ENCODE measurements at regions not wholly inside any gene's neighbourhood (a gene's known extent, or its start where the extent isn't known, plus 50 kb on each side); places are given as distances from the start of the nearest gene placed in this dataset.

- TF ChIP-seq POLR2AphosphoS5 (IDR thresholded peaks at IDR 0.05; ENCODE audit: low read depth), result no peak
- no peak for TF ChIP-seq CREB1 (CRISPR knock-in tag; IDR thresholded peaks at IDR 0.05; ENCODE audit: low read depth)
- no peak for TF ChIP-seq REST (IDR thresholded peaks at IDR 0.05; ENCODE audit: unreplicated experiment)
- no peak for TF ChIP-seq ETS1 (IDR thresholded peaks at IDR 0.05)
- TF ChIP-seq ZNF331 (CRISPR knock-in tag; IDR thresholded peaks at IDR 0.05; ENCODE audit: low read depth), result no peak
- no peak for TF ChIP-seq NANOG (IDR thresholded peaks at IDR 0.05; ENCODE audit: borderline replicate concordance)
- TF ChIP-seq EZH2phosphoT487 (IDR thresholded peaks at IDR 0.05; ENCODE audit: unreplicated experiment), result no peak
- no peak for TF ChIP-seq STAT1 (IDR thresholded peaks at IDR 0.05; ENCODE audit: unreplicated experiment)
- TF ChIP-seq EZH2 (IDR thresholded peaks at IDR 0.05; ENCODE audit: low read depth, unreplicated experiment), result no peak
- TF ChIP-seq ZNF114 (CRISPR knock-in tag; IDR thresholded peaks at IDR 0.05), result no peak
- no peak for TF ChIP-seq CTCF (conservative IDR thresholded peaks at IDR 0.05; ENCODE audit: low read depth in 2 of 2)
- no peak for TF ChIP-seq ZNF462 (CRISPR knock-in tag; IDR thresholded peaks at IDR 0.05)
- TF ChIP-seq JUNB (IDR thresholded peaks at IDR 0.05; ENCODE audit: unreplicated experiment), result no peak
- Histone ChIP-seq H3K4me2 (no peak overlapping the region), H4K20me1 (replicated peaks; ENCODE audit: insufficient read depth) (no peaks in the 10 kb centered on the region), H3K36me3 (ENCODE audit: insufficient read depth) (no peaks in the 10 kb centered on the region; the same call in 1 of the 2 replicates), H3F3A (replicated peaks; ENCODE audit: low read depth) (no peaks in the 10 kb centered on the region), H3K9me2 (ENCODE audit: insufficient read depth) (no peaks in the 10 kb centered on the region), H3K27ac (ENCODE audit: low read depth) (no peak overlapping the region), H3K4me3 (no peak overlapping the region), H3K79me2 (replicated peaks; ENCODE audit: insufficient read depth) (no peaks in the 10 kb centered on the region), H2AFZ (no peak overlapping the region), H3K27me3 (ENCODE audit: insufficient read depth) (no peaks in the 10 kb centered on the region), H3K4me1 (ENCODE audit: insufficient read depth) (no peaks in the 10 kb centered on the region)
- Mint-ChIP-seq H3K9me3 (no peaks in the 10 kb centered on the region), H3K27me3 (ENCODE audit: insufficient read depth, low read depth, poor library complexity) (no peaks in the 10 kb centered on the region), H3K27ac (no peak overlapping the region), H3K4me3 (no peak overlapping the region), H3K4me1 (no peaks in the 10 kb centered on the region), H3K36me3 (ENCODE audit: low read depth) (no peaks in the 10 kb centered on the region)
- no peak for ATAC-seq
- peak; percentile 10 for DNase-seq (ENCODE audit: low spot score)
Observed at GRCh38 chr6:113315165-113315564, 542.0 kb upstream of the MARCKS start.
